OCI-LY7 (cell line): ENCODE measurements at regions not wholly inside any gene's neighbourhood (a gene's known extent, or its start where the extent isn't known, plus 50 kb on each side); places are given as distances from the start of the nearest gene placed in this dataset.

ENCODE experiments used
- BruUV-seq: library from RNA; stranded (reverse); fragments of 400-500 nt; replicated peaks from 2 replicates; lab custom pipeline; 2021; lab: Mats Ljungman, UMichigan
- CTCF ChIA-PET: fragments of 300-600 bp; sonication (Branson Sonifier 250); formaldehyde crosslinking; loops from one replicate; lab custom pipeline; 2022; ENCODE audit warnings: antibody characterized with exemption; ENCODE audit not compliant: unreplicated experiment; lab: Charles Lee
- POLR2A ChIA-PET: fragments of 300-600 bp; sonication (Branson Sonifier 250); formaldehyde crosslinking; loops from one replicate; lab custom pipeline; 2022; ENCODE audit warnings: antibody characterized with exemption; lab: Charles Lee
- DNase-seq: peaks from one replicate; pipeline ENCODE4 v3.0.0-alpha.2; 2015; ENCODE audit warnings: low spot score
- H2AFZ ChIP-seq: fragments of 200-600 bp; sonication (generic), shearing (Covaris generic); 2 replicates; pipeline ENCODE4 v1.6.1; 2014; ENCODE audit warnings: mild to moderate bottlenecking, antibody characterized with exemption, low read length, moderate library complexity
- H3K27ac ChIP-seq: fragments of 200-600 bp; sonication (generic); 2 replicates; pipeline ENCODE4 v1.5.1; 2014; ENCODE audit warnings: mixed run types, low read depth, mild to moderate bottlenecking, moderate library complexity, low read length, inconsistent platforms; ENCODE audit not compliant: poor library complexity, severe bottlenecking
- H3K36me3 ChIP-seq: fragments of 200-600 bp; sonication (generic); 2 replicates; pipeline ENCODE4 v1.6.1; 2014; ENCODE audit warnings: mild to moderate bottlenecking, antibody characterized with exemption, low read length, moderate library complexity, mixed read lengths; ENCODE audit not compliant: insufficient read depth
- H3K4me1 ChIP-seq: fragments of 200-600 bp; sonication (generic); 2 replicates; pipeline ENCODE4 v1.5.1; 2014; ENCODE audit warnings: mild to moderate bottlenecking, low read length; ENCODE audit not compliant: insufficient read depth, poor library complexity, severe bottlenecking
- H3K4me2 ChIP-seq: fragments of 200-600 bp; sonication (generic); 2 replicates; pipeline ENCODE4 v1.6.1; 2014; ENCODE audit warnings: mild to moderate bottlenecking, low read length
- H3K4me3 ChIP-seq: fragments of 200-600 bp; sonication (generic); 2 replicates; pipeline ENCODE4 v1.5.1; 2014; ENCODE audit warnings: mild to moderate bottlenecking, low read depth, low read length; ENCODE audit not compliant: poor library complexity, severe bottlenecking
- H3K79me2 ChIP-seq: fragments of 200-600 bp; sonication (generic); 2 replicates; pipeline ENCODE4 v1.6.1; 2016; ENCODE audit warnings: low read depth, mild to moderate bottlenecking, low read length, moderate library complexity, mixed read lengths; ENCODE audit not compliant: insufficient read depth
- H3K9me2 ChIP-seq: fragments of 200-600 bp; sonication (generic); 2 replicates; pipeline ENCODE4 v1.6.1; 2016; ENCODE audit warnings: mild to moderate bottlenecking, low read length, mixed read lengths; ENCODE audit not compliant: insufficient read depth
- H3K9me3 ChIP-seq: fragments of 200-600 bp; sonication (generic); 2 replicates; pipeline ENCODE4 v1.6.1; 2014; ENCODE audit warnings: mild to moderate bottlenecking, mixed run types, low read length, mixed read lengths
- H4K20me1 ChIP-seq: fragments of 200-600 bp; sonication (generic); 2 replicates; pipeline ENCODE4 v1.6.1; 2014; ENCODE audit warnings: mild to moderate bottlenecking, antibody characterized with exemption, low read length, moderate library complexity, mixed read lengths; ENCODE audit not compliant: insufficient read depth
- CTCF ChIP-seq: fragments of 200-600 bp; sonication (generic); conservative IDR thresholded peaks from 2 replicates; pipeline ENCODE4 v1.5.1; 2014; ENCODE audit warnings: mild to moderate bottlenecking, antibody characterized with exemption, low read length, moderate library complexity, mixed read lengths
- EZH2phosphoT487 ChIP-seq: fragments of 200-600 bp; sonication (generic); IDR thresholded peaks from 2 replicates; pipeline ENCODE4 v1.6.1; 2018; ENCODE audit warnings: low read depth, borderline replicate concordance, mild to moderate bottlenecking, mixed run types, antibody characterized with exemption, low read length, moderate library complexity, mixed read lengths
- intact Hi-C: fragments of 100-400 bp; cut with micrococcal nuclease; formaldehyde crosslinking; loops from one replicate; pipeline ENCODE4 v1.10.0; 2022; ENCODE audit not compliant: unreplicated experiment

- Histone ChIP-seq H3K9me3 (no peaks in the 10 kb centered on the region), H3K4me2 (no peak overlapping the region), H3K27ac (no peak overlapping the region), H4K20me1 (no peaks in the 10 kb centered on the region), H2AFZ (no peak overlapping the region), H3K79me2 (no peaks in the 10 kb centered on the region), H3K9me2 (no peaks in the 10 kb centered on the region), H3K4me3 (no peak overlapping the region), H3K36me3 (no peaks in the 10 kb centered on the region), H3K4me1 (no peaks in the 10 kb centered on the region)
- CTCF ChIA-PET = no interaction called here
- no peak for TF ChIP-seq EZH2phosphoT487
- TF ChIP-seq CTCF = no peak
- no TSS peak for BruUV-seq
- POLR2A ChIA-PET = no interaction called here
- no peak for DNase-seq
- intact Hi-C loops = no loop called here
Observed at GRCh38 chr3:66092175-66092995, 53.7 kb upstream of the MAGI1 start.
